ENCODE measurements at regions not wholly inside any gene's neighbourhood (a gene's known extent, or its start where the extent isn't known, plus 50 kb on each side); places are given as distances from the start of the nearest gene placed in this dataset.

- ATAC-seq: no peak
- Mint-ChIP-seq H3K4me1 (no peaks in the 10 kb centered on the region), H3K4me3 (no peak overlapping the region), H3K27ac (no peak overlapping the region), H3K36me3 (no peaks in the 10 kb centered on the region), H3K27me3 (ENCODE audit: low read depth) (no peaks in the 10 kb centered on the region), H3K9me3 (no peaks in the 10 kb centered on the region)
- no peak for DNase-seq (ENCODE audit: low spot score)
- POLR2A ChIA-PET: no interaction called here
- TF ChIP-seq SOX15 (CRISPR knock-in tag; IDR thresholded peaks at IDR 0.05) (no peak), JUN (CRISPR knock-in tag; IDR thresholded peaks at IDR 0.05) (no peak), FOXP1 (CRISPR knock-in tag; IDR thresholded peaks at IDR 0.05; ENCODE audit: borderline replicate concordance) (no peak), TCF7 (CRISPR knock-in tag; IDR thresholded peaks at IDR 0.05; ENCODE audit: low read depth) (no peak), ZNF396 (CRISPR knock-in tag; IDR thresholded peaks at IDR 0.05; ENCODE audit: borderline replicate concordance) (no peak), ATF1 (CRISPR knock-in tag; IDR thresholded peaks at IDR 0.05) (no peak), NR1H2 (CRISPR knock-in tag; IDR thresholded peaks at IDR 0.05) (no peak), ZNF121 (CRISPR knock-in tag; IDR thresholded peaks at IDR 0.05) (no peak), MYBL2 (CRISPR knock-in tag; IDR thresholded peaks at IDR 0.05) (no peak), CREM (CRISPR knock-in tag; IDR thresholded peaks at IDR 0.05) (no peak), E2F5 (CRISPR knock-in tag; IDR thresholded peaks at IDR 0.05) (no peak), FOXK1 (CRISPR knock-in tag; IDR thresholded peaks at IDR 0.05) (no peak), FOXP4 (CRISPR knock-in tag; IDR thresholded peaks at IDR 0.05) (no peak)
- TF ChIP-seq, protein P1, sequence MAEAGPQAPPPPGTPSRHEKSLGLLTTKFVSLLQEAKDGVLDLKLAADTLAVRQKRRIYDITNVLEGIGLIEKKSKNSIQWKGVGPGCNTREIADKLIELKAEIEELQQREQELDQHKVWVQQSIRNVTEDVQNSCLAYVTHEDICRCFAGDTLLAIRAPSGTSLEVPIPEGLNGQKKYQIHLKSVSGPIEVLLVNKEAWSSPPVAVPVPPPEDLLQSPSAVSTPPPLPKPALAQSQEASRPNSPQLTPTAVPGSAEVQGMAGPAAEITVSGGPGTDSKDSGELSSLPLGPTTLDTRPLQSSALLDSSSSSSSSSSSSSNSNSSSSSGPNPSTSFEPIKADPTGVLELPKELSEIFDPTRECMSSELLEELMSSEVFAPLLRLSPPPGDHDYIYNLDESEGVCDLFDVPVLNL (CRISPR knock-in tag; IDR thresholded peaks at IDR 0.05; ENCODE audit: borderline replicate concordance, low read depth): no peak
- TF ChIP-seq, protein P2, sequence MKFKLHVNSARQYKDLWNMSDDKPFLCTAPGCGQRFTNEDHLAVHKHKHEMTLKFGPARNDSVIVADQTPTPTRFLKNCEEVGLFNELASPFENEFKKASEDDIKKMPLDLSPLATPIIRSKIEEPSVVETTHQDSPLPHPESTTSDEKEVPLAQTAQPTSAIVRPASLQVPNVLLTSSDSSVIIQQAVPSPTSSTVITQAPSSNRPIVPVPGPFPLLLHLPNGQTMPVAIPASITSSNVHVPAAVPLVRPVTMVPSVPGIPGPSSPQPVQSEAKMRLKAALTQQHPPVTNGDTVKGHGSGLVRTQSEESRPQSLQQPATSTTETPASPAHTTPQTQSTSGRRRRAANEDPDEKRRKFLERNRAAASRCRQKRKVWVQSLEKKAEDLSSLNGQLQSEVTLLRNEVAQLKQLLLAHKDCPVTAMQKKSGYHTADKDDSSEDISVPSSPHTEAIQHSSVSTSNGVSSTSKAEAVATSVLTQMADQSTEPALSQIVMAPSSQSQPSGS (CRISPR knock-in tag; IDR thresholded peaks at IDR 0.05; ENCODE audit: borderline replicate concordance, low read depth): no peak
- TF ChIP-seq, protein P3, sequence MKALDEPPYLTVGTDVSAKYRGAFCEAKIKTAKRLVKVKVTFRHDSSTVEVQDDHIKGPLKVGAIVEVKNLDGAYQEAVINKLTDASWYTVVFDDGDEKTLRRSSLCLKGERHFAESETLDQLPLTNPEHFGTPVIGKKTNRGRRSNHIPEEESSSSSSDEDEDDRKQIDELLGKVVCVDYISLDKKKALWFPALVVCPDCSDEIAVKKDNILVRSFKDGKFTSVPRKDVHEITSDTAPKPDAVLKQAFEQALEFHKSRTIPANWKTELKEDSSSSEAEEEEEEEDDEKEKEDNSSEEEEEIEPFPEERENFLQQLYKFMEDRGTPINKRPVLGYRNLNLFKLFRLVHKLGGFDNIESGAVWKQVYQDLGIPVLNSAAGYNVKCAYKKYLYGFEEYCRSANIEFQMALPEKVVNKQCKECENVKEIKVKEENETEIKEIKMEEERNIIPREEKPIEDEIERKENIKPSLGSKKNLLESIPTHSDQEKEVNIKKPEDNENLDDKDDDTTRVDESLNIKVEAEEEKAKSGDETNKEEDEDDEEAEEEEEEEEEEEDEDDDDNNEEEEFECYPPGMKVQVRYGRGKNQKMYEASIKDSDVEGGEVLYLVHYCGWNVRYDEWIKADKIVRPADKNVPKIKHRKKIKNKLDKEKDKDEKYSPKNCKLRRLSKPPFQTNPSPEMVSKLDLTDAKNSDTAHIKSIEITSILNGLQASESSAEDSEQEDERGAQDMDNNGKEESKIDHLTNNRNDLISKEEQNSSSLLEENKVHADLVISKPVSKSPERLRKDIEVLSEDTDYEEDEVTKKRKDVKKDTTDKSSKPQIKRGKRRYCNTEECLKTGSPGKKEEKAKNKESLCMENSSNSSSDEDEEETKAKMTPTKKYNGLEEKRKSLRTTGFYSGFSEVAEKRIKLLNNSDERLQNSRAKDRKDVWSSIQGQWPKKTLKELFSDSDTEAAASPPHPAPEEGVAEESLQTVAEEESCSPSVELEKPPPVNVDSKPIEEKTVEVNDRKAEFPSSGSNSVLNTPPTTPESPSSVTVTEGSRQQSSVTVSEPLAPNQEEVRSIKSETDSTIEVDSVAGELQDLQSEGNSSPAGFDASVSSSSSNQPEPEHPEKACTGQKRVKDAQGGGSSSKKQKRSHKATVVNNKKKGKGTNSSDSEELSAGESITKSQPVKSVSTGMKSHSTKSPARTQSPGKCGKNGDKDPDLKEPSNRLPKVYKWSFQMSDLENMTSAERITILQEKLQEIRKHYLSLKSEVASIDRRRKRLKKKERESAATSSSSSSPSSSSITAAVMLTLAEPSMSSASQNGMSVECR (CRISPR knock-in tag; IDR thresholded peaks at IDR 0.05; ENCODE audit: borderline replicate concordance): no peak
- TF ChIP-seq, protein P4, sequence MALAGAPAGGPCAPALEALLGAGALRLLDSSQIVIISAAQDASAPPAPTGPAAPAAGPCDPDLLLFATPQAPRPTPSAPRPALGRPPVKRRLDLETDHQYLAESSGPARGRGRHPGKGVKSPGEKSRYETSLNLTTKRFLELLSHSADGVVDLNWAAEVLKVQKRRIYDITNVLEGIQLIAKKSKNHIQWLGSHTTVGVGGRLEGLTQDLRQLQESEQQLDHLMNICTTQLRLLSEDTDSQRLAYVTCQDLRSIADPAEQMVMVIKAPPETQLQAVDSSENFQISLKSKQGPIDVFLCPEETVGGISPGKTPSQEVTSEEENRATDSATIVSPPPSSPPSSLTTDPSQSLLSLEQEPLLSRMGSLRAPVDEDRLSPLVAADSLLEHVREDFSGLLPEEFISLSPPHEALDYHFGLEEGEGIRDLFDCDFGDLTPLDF (CRISPR knock-in tag; IDR thresholded peaks at IDR 0.05): no peak
- TF ChIP-seq, protein P5, sequence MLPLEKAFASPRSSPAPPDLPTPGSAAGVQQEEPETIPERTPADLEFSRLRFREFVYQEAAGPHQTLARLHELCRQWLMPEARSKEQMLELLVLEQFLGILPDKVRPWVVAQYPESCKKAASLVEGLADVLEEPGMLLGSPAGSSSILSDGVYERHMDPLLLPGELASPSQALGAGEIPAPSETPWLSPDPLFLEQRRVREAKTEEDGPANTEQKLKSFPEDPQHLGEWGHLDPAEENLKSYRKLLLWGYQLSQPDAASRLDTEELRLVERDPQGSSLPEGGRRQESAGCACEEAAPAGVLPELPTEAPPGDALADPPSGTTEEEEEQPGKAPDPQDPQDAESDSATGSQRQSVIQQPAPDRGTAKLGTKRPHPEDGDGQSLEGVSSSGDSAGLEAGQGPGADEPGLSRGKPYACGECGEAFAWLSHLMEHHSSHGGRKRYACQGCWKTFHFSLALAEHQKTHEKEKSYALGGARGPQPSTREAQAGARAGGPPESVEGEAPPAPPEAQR (CRISPR knock-in tag; IDR thresholded peaks at IDR 0.05): no peak
- CTCF ChIA-PET: no interaction called here
Observed at GRCh38 chr2:56030062-56030461, 106.5 kb upstream of the EFEMP1 start.
